ENCODE measurements at regions not wholly inside any gene's neighbourhood (a gene's known extent, or its start where the extent isn't known, plus 50 kb on each side); places are given as distances from the start of the nearest gene placed in this dataset.
A peak's percentile ranks its signal among the peaks of the same experiment; 100 is the strongest.
"Not testable (repeated sequence)": the region's sequence is repeated elsewhere in the genome, so short reads cannot be mapped to it uniquely, and the experiment has no call there.

- FAIRE-seq = no peak
- no peak overlapping the region for H3K4me3 ChIP-seq (ENCODE audit: low read depth, low read length)
- H3K27me3 ChIP-seq (ENCODE audit: control insufficient read depth, insufficient read depth, low read length) = no peaks in the 10 kb centered on the region
- no peak for DNase-seq (ENCODE audit: low read depth)
- TF ChIP-seq, protein P1, sequence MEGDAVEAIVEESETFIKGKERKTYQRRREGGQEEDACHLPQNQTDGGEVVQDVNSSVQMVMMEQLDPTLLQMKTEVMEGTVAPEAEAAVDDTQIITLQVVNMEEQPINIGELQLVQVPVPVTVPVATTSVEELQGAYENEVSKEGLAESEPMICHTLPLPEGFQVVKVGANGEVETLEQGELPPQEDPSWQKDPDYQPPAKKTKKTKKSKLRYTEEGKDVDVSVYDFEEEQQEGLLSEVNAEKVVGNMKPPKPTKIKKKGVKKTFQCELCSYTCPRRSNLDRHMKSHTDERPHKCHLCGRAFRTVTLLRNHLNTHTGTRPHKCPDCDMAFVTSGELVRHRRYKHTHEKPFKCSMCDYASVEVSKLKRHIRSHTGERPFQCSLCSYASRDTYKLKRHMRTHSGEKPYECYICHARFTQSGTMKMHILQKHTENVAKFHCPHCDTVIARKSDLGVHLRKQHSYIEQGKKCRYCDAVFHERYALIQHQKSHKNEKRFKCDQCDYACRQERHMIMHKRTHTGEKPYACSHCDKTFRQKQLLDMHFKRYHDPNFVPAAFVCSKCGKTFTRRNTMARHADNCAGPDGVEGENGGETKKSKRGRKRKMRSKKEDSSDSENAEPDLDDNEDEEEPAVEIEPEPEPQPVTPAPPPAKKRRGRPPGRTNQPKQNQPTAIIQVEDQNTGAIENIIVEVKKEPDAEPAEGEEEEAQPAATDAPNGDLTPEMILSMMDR (IDR thresholded peaks at IDR 0.05; ENCODE audit: insufficient read depth, low read length, severe bottlenecking) = no peak
- H3K36me3 ChIP-seq (ENCODE audit: control insufficient read depth, insufficient read depth, low read length) = no peaks in the 10 kb centered on the region
These were observed 680.4 kb upstream of the IMPG1 start for GRCh38 chr6:76752841-76753240.

DNA sequence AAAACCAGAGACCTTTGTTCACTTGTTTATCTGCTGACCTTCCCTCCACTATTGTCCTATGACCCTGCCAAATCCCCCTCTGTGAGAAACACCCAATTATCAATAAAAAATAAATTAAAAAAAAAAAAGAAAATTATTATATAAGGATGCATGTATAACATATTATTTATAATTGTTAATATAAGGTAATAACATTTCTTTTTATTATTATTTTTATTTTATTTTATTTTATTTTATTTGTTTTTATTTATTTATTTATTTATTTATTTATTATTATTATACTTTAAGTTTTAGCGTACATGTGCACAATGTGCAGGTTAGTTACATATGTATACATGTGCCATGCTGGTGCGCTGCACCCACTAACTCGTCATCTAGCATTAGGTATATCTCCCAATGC lies 672.9 kb upstream of the IMPG1 start:
- not testable (repeated sequence) for FAIRE-seq; H3K4me3 ChIP-seq (ENCODE audit: low read depth, low read length); DNase-seq (ENCODE audit: low read depth); H3K36me3 ChIP-seq (ENCODE audit: control insufficient read depth, insufficient read depth, low read length); H3K27me3 ChIP-seq (ENCODE audit: control insufficient read depth, insufficient read depth, low read length)

- not testable (repeated sequence) for H3K4me3 ChIP-seq (ENCODE audit: low read depth, low read length); DNase-seq (ENCODE audit: low read depth); FAIRE-seq; H3K27me3 ChIP-seq (ENCODE audit: control insufficient read depth, insufficient read depth, low read length); H3K36me3 ChIP-seq (ENCODE audit: control insufficient read depth, insufficient read depth, low read length)
These were observed 671.8 kb upstream of the IMPG1 start for GRCh38 chr6:76744151-76744720.

DNA sequence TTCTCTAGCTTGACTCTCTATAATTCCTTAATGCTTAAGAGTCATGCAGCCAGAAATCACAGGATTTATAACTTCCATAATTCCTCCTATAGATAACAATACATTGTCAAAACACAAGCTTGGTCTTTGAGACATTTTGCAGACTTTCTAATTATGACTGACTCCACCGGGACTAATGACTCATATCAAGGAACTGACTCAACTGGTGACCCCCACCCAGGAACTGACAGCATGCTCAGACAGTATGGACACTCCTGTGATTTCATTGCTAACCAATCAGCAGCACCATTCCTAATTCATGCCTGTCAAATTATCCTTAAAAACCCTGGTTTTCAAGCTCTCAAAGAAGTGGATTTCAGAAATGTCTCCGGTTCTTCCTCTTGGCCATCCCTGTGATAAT lies 670.5 kb upstream of the IMPG1 start:
- no peak overlapping the region for H3K4me3 ChIP-seq (ENCODE audit: low read depth, low read length)
- no peaks in the 10 kb centered on the region for H3K36me3 ChIP-seq (ENCODE audit: control insufficient read depth, insufficient read depth, low read length)
- DNase-seq (ENCODE audit: low read depth) = peak; percentile 66
- TF ChIP-seq, protein P1 (IDR thresholded peaks at IDR 0.05; ENCODE audit: insufficient read depth, low read length, severe bottlenecking) = no peak
- no peak for FAIRE-seq
- no peaks in the 10 kb centered on the region for H3K27me3 ChIP-seq (ENCODE audit: control insufficient read depth, insufficient read depth, low read length)

DNA sequence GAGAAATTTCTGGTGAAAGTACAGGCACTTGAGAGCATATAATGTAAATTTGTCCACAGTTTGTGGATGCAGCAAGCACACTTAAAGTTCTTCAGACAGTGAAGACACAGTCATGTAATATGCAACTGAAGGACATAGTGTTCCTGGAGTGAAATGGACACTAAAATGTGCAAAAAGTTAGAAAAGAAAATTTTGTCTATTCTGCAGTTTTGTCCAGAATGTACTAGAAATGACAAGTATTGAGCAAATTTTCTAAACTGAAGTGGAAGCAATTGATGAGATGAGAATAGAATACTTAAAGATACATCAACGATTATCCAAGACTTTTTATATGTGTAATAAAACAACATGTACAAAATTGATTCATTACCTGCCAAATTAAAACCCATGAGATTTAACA lies 647.0 kb upstream of the IMPG1 start:
- TF ChIP-seq, protein P1 (IDR thresholded peaks at IDR 0.05; ENCODE audit: insufficient read depth, low read length, severe bottlenecking) = no peak
- H3K27me3 ChIP-seq (ENCODE audit: control insufficient read depth, insufficient read depth, low read length) = no peaks in the 10 kb centered on the region
- no peak for DNase-seq (ENCODE audit: low read depth)
- no peaks in the 10 kb centered on the region for H3K36me3 ChIP-seq (ENCODE audit: control insufficient read depth, insufficient read depth, low read length)
- FAIRE-seq = no peak
- H3K4me3 ChIP-seq (ENCODE audit: low read depth, low read length) = no peak overlapping the region

GRCh38 chr6:76708641-76709331 lies 636.3 kb upstream of the IMPG1 start:
- DNase-seq (ENCODE audit: low read depth) (no peak), FAIRE-seq (no peak)
- TF ChIP-seq, protein P1 (IDR thresholded peaks at IDR 0.05; ENCODE audit: insufficient read depth, low read length, severe bottlenecking) = no peak
- Histone ChIP-seq H3K36me3 (ENCODE audit: control insufficient read depth, insufficient read depth, low read length) (no peaks in the 10 kb centered on the region), H3K27me3 (ENCODE audit: control insufficient read depth, insufficient read depth, low read length) (no peaks in the 10 kb centered on the region), H3K4me3 (ENCODE audit: low read depth, low read length) (no peak overlapping the region)

DNA sequence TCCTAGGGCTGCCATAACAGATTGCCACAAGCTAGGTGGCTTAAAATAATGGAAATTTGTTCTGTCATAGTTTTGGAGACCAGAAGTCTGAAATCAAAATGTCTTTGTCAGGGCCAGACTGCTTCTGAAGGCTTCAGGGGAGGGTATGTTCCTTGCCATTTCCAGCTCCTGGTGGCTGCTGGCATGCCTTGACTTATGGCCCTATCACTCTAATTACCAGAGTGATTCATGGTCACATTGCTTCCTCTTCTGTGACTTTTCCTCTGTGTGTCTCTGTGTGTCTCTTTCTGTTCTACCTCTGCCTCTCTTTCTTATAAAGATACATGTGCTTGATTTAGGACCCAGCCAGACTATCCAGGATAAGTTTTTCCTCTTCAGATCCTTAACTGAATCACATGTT lies 635.2 kb upstream of the IMPG1 start:
- no peaks in the 10 kb centered on the region for H3K27me3 ChIP-seq (ENCODE audit: control insufficient read depth, insufficient read depth, low read length)
- no peaks in the 10 kb centered on the region for H3K36me3 ChIP-seq (ENCODE audit: control insufficient read depth, insufficient read depth, low read length)
- no peak overlapping the region for H3K4me3 ChIP-seq (ENCODE audit: low read depth, low read length)
- DNase-seq (ENCODE audit: low read depth) = peak; percentile 25
- TF ChIP-seq, protein P1 (IDR thresholded peaks at IDR 0.05; ENCODE audit: insufficient read depth, low read length, severe bottlenecking) = no peak
- FAIRE-seq = no peak

Measured in bronchial epithelial cell (primary cell).